ENCODE measurements at regions not wholly inside any gene's neighbourhood (a gene's known extent, or its start where the extent isn't known, plus 50 kb on each side); places are given as distances from the start of the nearest gene placed in this dataset.

- no peaks in the 10 kb centered on the region for H4K20me1 ChIP-seq (replicated peaks; ENCODE audit: insufficient read depth)
- TF ChIP-seq ZNF462 (CRISPR knock-in tag; IDR thresholded peaks at IDR 0.05) (no peak), STAT1 (IDR thresholded peaks at IDR 0.05; ENCODE audit: unreplicated experiment) (no peak), CTCF (conservative IDR thresholded peaks at IDR 0.05; ENCODE audit: low read depth in 2 of 2) (no peak), CREB1 (CRISPR knock-in tag; IDR thresholded peaks at IDR 0.05; ENCODE audit: low read depth) (peak; percentile 68; the same call in 1 of the 2 replicates), REST (IDR thresholded peaks at IDR 0.05; ENCODE audit: unreplicated experiment) (no peak)
- H3K4me3 ChIP-seq, result peak overlapping the region; percentile 39
- H3K27me3 ChIP-seq (ENCODE audit: insufficient read depth), result peaks cover 83% of the 10 kb centered on the region
- no peaks in the 10 kb centered on the region for H3K9me3 Mint-ChIP-seq
- peak overlapping the region; percentile 72 for H3K4me2 ChIP-seq
- DNase-seq (ENCODE audit: low spot score) (peak; percentile 39), ATAC-seq (peak; percentile 35)
- H3K27ac Mint-ChIP-seq, result no peak overlapping the region
- H3K27ac ChIP-seq (ENCODE audit: low read depth), result no peak overlapping the region
- no peaks in the 10 kb centered on the region for H3K36me3 Mint-ChIP-seq (ENCODE audit: low read depth)
- H3K9me2 ChIP-seq (ENCODE audit: insufficient read depth), result no peaks in the 10 kb centered on the region
- H3K4me1 ChIP-seq (ENCODE audit: insufficient read depth), result peaks cover 49% of the 10 kb centered on the region
- no peaks in the 10 kb centered on the region for H3F3A ChIP-seq (replicated peaks; ENCODE audit: low read depth)
- H3K4me3 Mint-ChIP-seq, result peak overlapping the region; percentile 68
- H2AFZ ChIP-seq, result no peak overlapping the region
- peaks cover 41% of the 10 kb centered on the region for H3K4me1 Mint-ChIP-seq
- peaks cover 38% of the 10 kb centered on the region for H3K27me3 Mint-ChIP-seq (ENCODE audit: insufficient read depth, low read depth, poor library complexity)
- H3K36me3 ChIP-seq (ENCODE audit: insufficient read depth), result no peaks in the 10 kb centered on the region
- H3K79me2 ChIP-seq (replicated peaks; ENCODE audit: insufficient read depth), result no peaks in the 10 kb centered on the region
Measured at GRCh38 chr4:84378356-84378755, 120.7 kb downstream of the NKX6-1 start.

All from GM23338 (cell line).